ENCODE measurements at regions not wholly inside any gene's neighbourhood (a gene's known extent, or its start where the extent isn't known, plus 50 kb on each side); places are given as distances from the start of the nearest gene placed in this dataset.

DNA sequence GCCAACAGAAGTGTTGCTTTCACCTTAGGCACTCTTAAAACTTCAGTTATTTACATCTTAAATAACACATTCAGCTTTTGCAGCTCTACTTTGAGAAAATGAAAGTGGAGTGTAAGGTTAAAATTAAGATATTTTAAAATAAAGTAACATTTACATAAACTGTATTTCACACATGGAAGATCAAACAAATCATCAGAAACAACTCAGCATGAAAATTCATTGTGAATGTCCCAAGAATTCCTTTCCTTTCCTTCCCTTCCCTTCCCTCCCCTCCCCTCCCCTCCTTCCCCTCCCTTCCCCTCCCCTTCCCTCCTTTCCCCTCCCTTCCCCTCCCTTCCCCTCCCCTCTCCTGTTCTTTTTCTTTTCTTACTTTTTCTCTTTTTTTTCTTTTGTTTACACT, 238.0 kb upstream of the DOK6 start:
- no peak overlapping the region for H3K4me3 ChIP-seq (ENCODE audit: low read depth, low read length)
- DNase-seq (ENCODE audit: low read depth): no peak
- H3K27me3 ChIP-seq (ENCODE audit: control insufficient read depth, insufficient read depth, low read length): no peaks in the 10 kb centered on the region
- H3K36me3 ChIP-seq (ENCODE audit: control insufficient read depth, insufficient read depth, low read length): no peaks in the 10 kb centered on the region
- TF ChIP-seq, protein P1, sequence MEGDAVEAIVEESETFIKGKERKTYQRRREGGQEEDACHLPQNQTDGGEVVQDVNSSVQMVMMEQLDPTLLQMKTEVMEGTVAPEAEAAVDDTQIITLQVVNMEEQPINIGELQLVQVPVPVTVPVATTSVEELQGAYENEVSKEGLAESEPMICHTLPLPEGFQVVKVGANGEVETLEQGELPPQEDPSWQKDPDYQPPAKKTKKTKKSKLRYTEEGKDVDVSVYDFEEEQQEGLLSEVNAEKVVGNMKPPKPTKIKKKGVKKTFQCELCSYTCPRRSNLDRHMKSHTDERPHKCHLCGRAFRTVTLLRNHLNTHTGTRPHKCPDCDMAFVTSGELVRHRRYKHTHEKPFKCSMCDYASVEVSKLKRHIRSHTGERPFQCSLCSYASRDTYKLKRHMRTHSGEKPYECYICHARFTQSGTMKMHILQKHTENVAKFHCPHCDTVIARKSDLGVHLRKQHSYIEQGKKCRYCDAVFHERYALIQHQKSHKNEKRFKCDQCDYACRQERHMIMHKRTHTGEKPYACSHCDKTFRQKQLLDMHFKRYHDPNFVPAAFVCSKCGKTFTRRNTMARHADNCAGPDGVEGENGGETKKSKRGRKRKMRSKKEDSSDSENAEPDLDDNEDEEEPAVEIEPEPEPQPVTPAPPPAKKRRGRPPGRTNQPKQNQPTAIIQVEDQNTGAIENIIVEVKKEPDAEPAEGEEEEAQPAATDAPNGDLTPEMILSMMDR (IDR thresholded peaks at IDR 0.05; ENCODE audit: insufficient read depth, low read length, poor library complexity, severe bottlenecking): no peak

DNA sequence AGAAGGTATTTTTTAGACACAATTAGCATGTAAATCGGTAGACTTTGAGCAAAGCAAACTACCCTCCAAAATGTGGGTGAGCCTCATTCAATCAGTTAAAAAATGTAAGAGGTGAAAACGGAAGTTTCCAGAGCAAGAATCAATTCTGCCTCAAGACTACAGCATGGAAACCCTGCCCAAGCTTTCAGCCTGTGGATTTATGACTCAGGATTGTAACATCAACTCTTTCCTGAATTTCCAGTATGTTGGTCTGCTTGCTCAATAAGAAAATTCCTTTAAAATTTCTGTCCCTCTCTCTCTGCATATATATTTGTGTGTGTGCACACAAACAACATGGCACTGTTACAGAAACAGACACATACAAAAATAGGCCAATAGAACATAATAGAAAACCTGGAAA, 228.6 kb upstream of the DOK6 start:
- Histone ChIP-seq H3K4me3 (ENCODE audit: low read depth, low read length) (no peak overlapping the region), H3K36me3 (ENCODE audit: control insufficient read depth, insufficient read depth, low read length) (no peaks in the 10 kb centered on the region), H3K27me3 (ENCODE audit: control insufficient read depth, insufficient read depth, low read length) (no peaks in the 10 kb centered on the region)
- DNase-seq (ENCODE audit: low read depth): no peak
- TF ChIP-seq, protein P1 (IDR thresholded peaks at IDR 0.05; ENCODE audit: insufficient read depth, low read length, poor library complexity, severe bottlenecking): no peak

DNA sequence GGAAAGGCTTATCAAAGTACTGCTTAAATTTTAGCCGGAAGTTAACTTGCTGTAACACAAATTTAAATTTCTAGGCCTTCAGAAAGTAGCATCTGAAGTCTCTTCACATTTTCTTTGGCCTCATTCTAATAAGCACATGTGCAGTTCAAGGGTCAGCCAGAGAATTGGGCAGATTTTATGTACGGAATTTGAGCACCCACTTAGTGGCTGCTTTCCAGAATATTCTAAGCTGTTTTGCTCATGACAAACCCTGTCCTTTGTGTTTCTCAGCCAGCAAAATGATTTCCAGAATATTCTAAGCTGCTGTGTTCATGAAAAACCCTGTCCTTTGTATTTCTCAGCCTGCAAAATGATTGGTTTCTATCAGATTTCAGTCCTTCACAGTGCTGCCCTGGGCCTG, 225.0 kb upstream of the DOK6 start:
- TF ChIP-seq, protein P1 (IDR thresholded peaks at IDR 0.05; ENCODE audit: insufficient read depth, low read length, poor library complexity, severe bottlenecking): no peak
- no peak for DNase-seq (ENCODE audit: low read depth)
- Histone ChIP-seq H3K36me3 (ENCODE audit: control insufficient read depth, insufficient read depth, low read length) (no peaks in the 10 kb centered on the region), H3K27me3 (ENCODE audit: control insufficient read depth, insufficient read depth, low read length) (no peaks in the 10 kb centered on the region), H3K4me3 (ENCODE audit: low read depth, low read length) (no peak overlapping the region)

DNA sequence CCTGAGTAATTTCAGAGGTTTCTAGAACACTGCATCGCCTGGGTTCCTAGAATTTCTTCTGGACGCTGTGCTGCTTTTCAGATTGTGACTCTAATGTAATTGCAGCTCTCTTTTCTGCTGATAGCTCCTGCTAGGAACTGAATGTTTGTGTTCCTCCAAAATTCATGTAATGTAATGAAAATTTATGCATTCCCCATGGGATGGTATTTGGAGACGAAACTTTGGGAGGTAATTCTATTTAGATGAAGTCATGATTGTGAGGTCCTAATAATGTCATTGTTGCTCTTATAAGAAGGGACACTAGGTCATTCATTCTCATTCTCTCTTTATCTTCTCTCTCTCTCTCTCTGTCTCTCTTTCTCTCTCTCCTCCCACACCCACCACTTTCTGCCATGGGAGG, 223.9 kb upstream of the DOK6 start:
- no peak overlapping the region for H3K4me3 ChIP-seq (ENCODE audit: low read depth, low read length)
- no peaks in the 10 kb centered on the region for H3K27me3 ChIP-seq (ENCODE audit: control insufficient read depth, insufficient read depth, low read length)
- no peaks in the 10 kb centered on the region for H3K36me3 ChIP-seq (ENCODE audit: control insufficient read depth, insufficient read depth, low read length)
- DNase-seq (ENCODE audit: low read depth): no peak
- TF ChIP-seq, protein P1 (IDR thresholded peaks at IDR 0.05; ENCODE audit: insufficient read depth, low read length, poor library complexity, severe bottlenecking): no peak

DNA sequence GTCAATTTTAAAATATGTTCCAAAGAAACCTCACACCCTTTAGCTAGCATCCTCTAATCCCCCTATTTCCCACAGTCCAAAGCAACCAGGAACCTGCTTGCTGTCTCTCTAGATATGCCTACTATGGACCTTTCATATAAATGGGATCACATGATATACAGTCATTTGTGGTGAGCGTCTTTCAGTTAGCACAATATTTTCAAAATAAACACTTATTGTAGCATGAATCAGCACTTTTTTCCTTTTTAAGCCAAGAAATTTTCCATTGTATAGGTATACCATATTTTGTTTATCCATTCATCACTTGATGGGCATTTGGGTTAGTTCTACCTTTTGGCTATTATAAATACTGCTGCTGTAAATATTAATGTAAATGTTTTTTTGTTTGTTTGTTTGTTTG, 223.0 kb upstream of the DOK6 start:
- Histone ChIP-seq H3K27me3 (ENCODE audit: control insufficient read depth, insufficient read depth, low read length) (no peaks in the 10 kb centered on the region), H3K4me3 (ENCODE audit: low read depth, low read length) (no peak overlapping the region), H3K36me3 (ENCODE audit: control insufficient read depth, insufficient read depth, low read length) (no peaks in the 10 kb centered on the region)
- DNase-seq (ENCODE audit: low read depth): no peak
- TF ChIP-seq, protein P1 (IDR thresholded peaks at IDR 0.05; ENCODE audit: insufficient read depth, low read length, poor library complexity, severe bottlenecking): no peak

DNA sequence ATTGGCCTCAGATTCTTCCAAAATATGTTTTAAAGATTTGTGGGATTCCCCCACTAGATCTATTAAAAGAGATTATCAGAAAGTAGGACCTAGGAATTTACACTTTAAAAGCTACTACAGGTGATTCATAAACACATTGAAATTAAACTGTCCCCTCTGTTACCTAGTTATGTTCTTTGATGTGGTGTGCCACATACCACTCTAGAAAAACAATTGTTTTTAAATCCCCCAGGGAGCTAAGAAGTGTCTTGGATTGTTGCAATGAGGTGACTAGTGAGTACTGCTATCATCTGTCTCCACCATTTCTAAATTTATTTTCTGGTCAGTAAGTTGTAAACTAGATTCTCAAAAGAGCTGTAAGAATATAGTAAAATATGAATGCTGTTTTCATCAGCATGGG, 214.5 kb upstream of the DOK6 start:
- H3K4me3 ChIP-seq (ENCODE audit: low read depth, low read length): no peak overlapping the region
- H3K36me3 ChIP-seq (ENCODE audit: control insufficient read depth, insufficient read depth, low read length): no peaks in the 10 kb centered on the region
- no peaks in the 10 kb centered on the region for H3K27me3 ChIP-seq (ENCODE audit: control insufficient read depth, insufficient read depth, low read length)
- no peak for DNase-seq (ENCODE audit: low read depth)
- TF ChIP-seq, protein P1 (IDR thresholded peaks at IDR 0.05; ENCODE audit: insufficient read depth, low read length, poor library complexity, severe bottlenecking): no peak

All from kidney epithelial cell (primary cell).